Left ventricle myocardium superior (tissue), 1 donor: ENCODE measurements at regions not wholly inside any gene's neighbourhood (a gene's known extent, or its start where the extent isn't known, plus 50 kb on each side); places are given as distances from the start of the nearest gene placed in this dataset.

Experiments used
- ATAC-seq: fragments of 200-7000 bp; cut with Tn5 transposase; one replicate; pipeline ENCODE4 v1.9.1; 2020; ENCODE audit warnings: mild to moderate bottlenecking, moderate library complexity
- DNase-seq: peaks from one replicate; pipeline ENCODE4 v3.0.0-alpha.2; 2020
- intact Hi-C: fragments of 100-400 bp; cut with micrococcal nuclease; formaldehyde crosslinking; loops from one replicate; pipeline ENCODE4 v1.11.0; 2022
- donor health status: DM: no; HTN: yes; CAD: no; lungs with severe emphysema.

- DNase-seq (no peak), ATAC-seq (no peak)
- intact Hi-C loops: no loop called here
Observed at GRCh38 chr13:60970736-60971135, 444.9 kb downstream of the PCDH20 start.

- ATAC-seq (peak; percentile 63), DNase-seq (no peak)
- intact Hi-C loops: no loop called here
Observed at GRCh38 chr13:60969656-60970055, 446.0 kb downstream of the PCDH20 start.

- ATAC-seq (no peak), DNase-seq (no peak)
- intact Hi-C loops: no loop called here
Observed at GRCh38 chr13:60959427-60959826, 456.2 kb downstream of the PCDH20 start.

- ATAC-seq (no peak), DNase-seq (no peak)
- intact Hi-C loops: no loop called here
Observed at GRCh38 chr13:60957816-60958215, 457.8 kb downstream of the PCDH20 start.

GRCh38 chr13:60945396-60945795 lies 470.3 kb downstream of the PCDH20 start:
- intact Hi-C loops: no loop called here
- ATAC-seq (no peak), DNase-seq (no peak)

GRCh38 chr13:60944863-60945262 lies 470.8 kb downstream of the PCDH20 start:
- intact Hi-C loops: no loop called here
- DNase-seq (no peak), ATAC-seq (no peak)

GRCh38 chr13:60944016-60944415 lies 471.6 kb downstream of the PCDH20 start:
- ATAC-seq (no peak), DNase-seq (no peak)
- intact Hi-C loops: no loop called here

- DNase-seq: no peak
- intact Hi-C loops: no loop called here
- ATAC-seq: no peak
Observed at GRCh38 chr13:60936281-60936680, 479.4 kb downstream of the PCDH20 start.

GRCh38 chr13:60933638-60934037 lies 482.0 kb downstream of the PCDH20 start:
- ATAC-seq: no peak
- DNase-seq: no peak
- intact Hi-C loops: no loop called here

GRCh38 chr13:60931858-60932546 lies 483.6 kb downstream of the PCDH20 start:
- intact Hi-C loops: no loop called here
- no peak for DNase-seq
- ATAC-seq: no peak

- DNase-seq: no peak
- intact Hi-C loops: no loop called here
Observed at GRCh38 chr13:60925686-60926085, 490.0 kb downstream of the PCDH20 start.

GRCh38 chr13:60924856-60925255 lies 490.8 kb downstream of the PCDH20 start:
- no peak for DNase-seq
- intact Hi-C loops: no loop called here
- no peak for ATAC-seq

More at GRCh38 chr13:60925686-60926085, 490.0 kb downstream of the PCDH20 start:
- no peak for ATAC-seq

GRCh38 chr13:60922576-60923231 lies 492.9 kb downstream of the PCDH20 start:
- DNase-seq: no peak
- intact Hi-C loops: no loop called here
- no peak for ATAC-seq

- DNase-seq: no peak
- intact Hi-C loops: no loop called here
- ATAC-seq: no peak
Observed at GRCh38 chr13:60893801-60894200, 496.8 kb downstream of the TDRD3 start.

GRCh38 chr13:60887711-60888110 lies 490.7 kb downstream of the TDRD3 start:
- intact Hi-C loops: no loop called here
- ATAC-seq (no peak), DNase-seq (no peak)

GRCh38 chr13:60881507-60881906 lies 484.5 kb downstream of the TDRD3 start:
- DNase-seq: no peak
- intact Hi-C loops: no loop called here

GRCh38 chr13:60873116-60873515 lies 476.1 kb downstream of the TDRD3 start:
- intact Hi-C loops: no loop called here
- DNase-seq: no peak
- no peak for ATAC-seq

More at GRCh38 chr13:60881507-60881906, 484.5 kb downstream of the TDRD3 start:
- no peak for ATAC-seq

- DNase-seq (peak; percentile 28), ATAC-seq (no peak)
- intact Hi-C loops: no loop called here
Observed at GRCh38 chr13:60869941-60870613, 473.1 kb downstream of the TDRD3 start.

GRCh38 chr13:60869225-60869624 lies 472.2 kb downstream of the TDRD3 start:
- intact Hi-C loops: no loop called here
- peak; percentile 38 for ATAC-seq
- DNase-seq: no peak

- intact Hi-C loops: no loop called here
- DNase-seq (no peak), ATAC-seq (no peak)
Observed at GRCh38 chr13:60862036-60862435, 465.0 kb downstream of the TDRD3 start.

- ATAC-seq (no peak), DNase-seq (no peak)
- intact Hi-C loops: no loop called here
Observed at GRCh38 chr13:60857698-60858097, 460.7 kb downstream of the TDRD3 start.
